Body of pancreas (tissue), 4 donors: ENCODE measurements at regions not wholly inside any gene's neighbourhood (a gene's known extent, or its start where the extent isn't known, plus 50 kb on each side); places are given as distances from the start of the nearest gene placed in this dataset.

Experiments used
- ATAC-seq: fragments of 150-250 bp; one replicate; pipeline ENCODE4 v1.9.1; 2016
- DNase-seq, 4 donors: peaks; one replicate each; pipeline ENCODE4 v3.0.0-alpha.2; 2019
- H3K27ac ChIP-seq, 4 donors: fragments of 200-600 bp; sonication (generic); 1 replicate in 3 of 4; 2 replicates in 1 of 4; pipeline versions ENCODE4 v1.5.1 to v1.6.1; 2016 to 2019; ENCODE audit warnings: mild to moderate bottlenecking in 1 of 4, mixed read lengths in 1 of 4, moderate library complexity in 1 of 4
- H3K27me3 ChIP-seq, 2 donors: fragments of 200-600 bp; sonication (generic); one replicate each; pipeline ENCODE4 v1.6.0; 2016; ENCODE audit warnings: mild to moderate bottlenecking in 1 of 2
- H3K36me3 ChIP-seq, 2 donors: fragments of 200-600 bp; sonication (generic); replicated peaks in 1 of 2; 2 replicates each; pipeline ENCODE4 v1.5.1; 2016; ENCODE audit warnings: low read depth in 2 of 2; ENCODE audit not compliant: insufficient read depth in 1 of 2
- H3K4me1 ChIP-seq: fragments of 200-600 bp; sonication (generic); one replicate; pipeline ENCODE4 v1.6.0; 2016
- H3K4me3 ChIP-seq, 2 donors: fragments of 200-600 bp; sonication (generic); 1 replicate in 1 of 2; 2 replicates in 1 of 2; pipeline ENCODE4 v1.5.1; 2016 to 2019
- H3K9me3 ChIP-seq, 3 donors: fragments of 200-600 bp; sonication (generic); 1 replicate in 2 of 3; 2 replicates in 1 of 3; pipeline ENCODE4 v1.5.1; 2016
- POLR2A ChIP-seq, 3 donors: fragments of 450-650 bp; IDR thresholded peaks; one replicate each; pipeline ENCODE4 v1.6.1; 2016; ENCODE audit warnings: antibody characterized with exemption in 3 of 3, mild to moderate bottlenecking in 2 of 3
- WGBS, 2 donors: methylation state at CpG; one replicate each; pipeline ENCODE4 v1.1.5; 2017; 5-methylcytosine and 5-hydroxymethylcytosine counted together
- intact Hi-C: fragments of 100-400 bp; cut with DNase I; formaldehyde crosslinking; loops from one replicate; pipeline ENCODE4 v1.15.1; 2023
- TF ChIP-seq, protein P1 (sequence below), 7 experiments: fragments of 450-650 bp in 4 of 7; fragments of 200-600 bp in 3 of 7; sonication (generic) in 3 of 7; IDR thresholded peaks; one replicate each; pipeline ENCODE4 v1.5.1; 2016 to 2019; ENCODE audit warnings: antibody characterized with exemption in 7 of 7

DNA sequence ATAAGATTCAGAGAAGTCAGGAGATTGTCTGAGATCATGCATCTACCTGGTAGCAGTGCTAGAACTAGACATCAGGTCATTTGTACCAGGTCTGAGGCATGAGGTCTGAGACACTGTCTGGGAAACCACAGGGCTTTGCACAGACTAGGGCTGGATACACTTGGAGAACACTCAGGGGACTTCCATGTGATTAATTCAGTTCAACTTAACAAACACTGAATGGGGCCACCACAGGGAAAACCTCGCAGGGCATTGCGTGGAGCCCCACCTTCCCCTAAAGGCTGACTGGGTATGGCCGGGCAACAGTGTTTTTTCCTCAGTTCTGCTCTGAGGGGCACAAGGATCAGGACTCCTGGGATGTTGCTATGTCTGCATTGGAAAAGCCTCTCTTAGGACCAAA, 86.5 kb upstream of the WARS2 start:
- WGBS, 2 donors: 81 to 94% methylated on average over 3 of the region's 3 CpGs
- no peak for ATAC-seq
- no peak for DNase-seq

DNA sequence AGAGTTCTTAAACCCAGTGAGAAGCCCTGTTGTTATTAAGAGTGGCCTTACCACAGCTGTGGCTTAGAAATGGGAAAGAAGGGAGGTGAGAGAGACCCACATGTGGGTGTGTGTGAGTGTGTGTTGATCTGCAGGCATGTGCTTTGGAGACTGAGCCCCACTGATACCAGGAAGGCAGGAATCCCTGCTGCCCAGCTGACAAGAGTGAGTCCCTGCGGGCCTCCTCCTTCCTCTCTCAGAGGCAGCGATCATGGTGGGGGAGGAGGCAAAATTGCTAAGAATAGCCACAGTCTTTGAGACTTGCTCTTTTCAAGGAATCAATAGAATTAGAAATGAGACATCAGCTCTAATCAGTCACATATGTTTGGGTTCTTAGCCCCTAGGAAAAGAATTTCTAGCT, 87.0 kb upstream of the WARS2 start:
- Histone ChIP-seq H3K36me3 (no peaks in the 10 kb centered on the region), H3K27me3 (no peaks in the 10 kb centered on the region), H3K4me1 (no peaks in the 10 kb centered on the region), H3K4me3 (no peak overlapping the region), H3K9me3 (no peaks in the 10 kb centered on the region), H3K27ac (no peak overlapping the region)
- TF ChIP-seq POLR2A (IDR thresholded peaks at IDR 0.05): no peak
- TF ChIP-seq, protein P1, sequence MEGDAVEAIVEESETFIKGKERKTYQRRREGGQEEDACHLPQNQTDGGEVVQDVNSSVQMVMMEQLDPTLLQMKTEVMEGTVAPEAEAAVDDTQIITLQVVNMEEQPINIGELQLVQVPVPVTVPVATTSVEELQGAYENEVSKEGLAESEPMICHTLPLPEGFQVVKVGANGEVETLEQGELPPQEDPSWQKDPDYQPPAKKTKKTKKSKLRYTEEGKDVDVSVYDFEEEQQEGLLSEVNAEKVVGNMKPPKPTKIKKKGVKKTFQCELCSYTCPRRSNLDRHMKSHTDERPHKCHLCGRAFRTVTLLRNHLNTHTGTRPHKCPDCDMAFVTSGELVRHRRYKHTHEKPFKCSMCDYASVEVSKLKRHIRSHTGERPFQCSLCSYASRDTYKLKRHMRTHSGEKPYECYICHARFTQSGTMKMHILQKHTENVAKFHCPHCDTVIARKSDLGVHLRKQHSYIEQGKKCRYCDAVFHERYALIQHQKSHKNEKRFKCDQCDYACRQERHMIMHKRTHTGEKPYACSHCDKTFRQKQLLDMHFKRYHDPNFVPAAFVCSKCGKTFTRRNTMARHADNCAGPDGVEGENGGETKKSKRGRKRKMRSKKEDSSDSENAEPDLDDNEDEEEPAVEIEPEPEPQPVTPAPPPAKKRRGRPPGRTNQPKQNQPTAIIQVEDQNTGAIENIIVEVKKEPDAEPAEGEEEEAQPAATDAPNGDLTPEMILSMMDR (IDR thresholded peaks at IDR 0.05): no peak
- 60 to 89% methylated on average over 2 of the region's 2 CpGs for WGBS, 2 donors
- DNase-seq: no peak
- no peak for ATAC-seq
- intact Hi-C loops: no loop called here

More for the DNA sequence above, 86.5 kb upstream of the WARS2 start:
- Histone ChIP-seq H3K27me3 (no peaks in the 10 kb centered on the region), H3K4me1 (no peaks in the 10 kb centered on the region), H3K36me3 (no peaks in the 10 kb centered on the region), H3K9me3 (no peaks in the 10 kb centered on the region), H3K27ac (no peak overlapping the region), H3K4me3 (no peak overlapping the region)
- intact Hi-C loops: no loop called here
- TF ChIP-seq POLR2A (IDR thresholded peaks at IDR 0.05): no peak
- TF ChIP-seq, protein P1 (IDR thresholded peaks at IDR 0.05): no peak

DNA sequence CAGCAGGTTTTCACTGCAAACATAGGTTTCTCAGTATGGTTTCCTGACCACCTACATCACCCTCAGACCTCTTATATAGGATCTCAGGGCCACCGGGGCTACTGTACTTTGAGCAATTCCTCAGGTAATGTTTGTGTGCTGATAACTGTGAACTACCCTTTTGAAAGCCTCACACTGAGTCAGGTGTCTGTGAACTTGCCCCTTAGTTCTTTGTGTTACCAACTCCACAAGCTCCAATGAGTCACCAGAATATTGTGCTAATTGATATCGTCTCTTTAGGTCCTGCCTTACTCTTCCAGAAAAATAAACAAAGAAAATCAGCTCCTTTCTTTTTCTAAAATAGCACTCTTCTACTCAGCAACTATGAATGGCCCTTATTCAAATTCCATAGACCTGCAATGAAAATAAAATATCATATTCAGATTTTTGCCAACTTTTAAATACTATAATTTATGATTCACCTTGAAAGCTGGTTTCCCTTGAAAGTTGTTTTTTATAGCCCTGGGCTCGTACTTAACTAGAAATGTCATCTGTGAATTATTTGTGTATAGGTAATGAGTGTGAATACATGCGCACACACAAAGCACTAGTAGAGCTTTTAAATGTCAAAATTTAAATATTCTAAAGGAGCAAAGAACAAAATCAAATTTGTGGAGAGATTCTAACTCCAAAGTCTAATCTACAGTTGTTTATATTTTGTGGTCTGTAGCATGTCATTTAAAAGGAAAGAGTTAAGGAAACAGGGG, 88.1 kb upstream of the WARS2 start:
- 78 to 79% methylated on average over 4 of the region's 4 CpGs for WGBS, 2 donors
- H3K36me3 ChIP-seq: no peaks in the 10 kb centered on the region
- no peaks in the 10 kb centered on the region for H3K4me1 ChIP-seq
- ATAC-seq: no peak
- H3K4me3 ChIP-seq: no peak overlapping the region
- no peaks in the 10 kb centered on the region for H3K27me3 ChIP-seq
- H3K27ac ChIP-seq: no peak overlapping the region
- H3K9me3 ChIP-seq: no peaks in the 10 kb centered on the region
- no peak for TF ChIP-seq POLR2A (IDR thresholded peaks at IDR 0.05)
- TF ChIP-seq, protein P1 (IDR thresholded peaks at IDR 0.05): no peak
- no peak for DNase-seq
- intact Hi-C loops: no loop called here

DNA sequence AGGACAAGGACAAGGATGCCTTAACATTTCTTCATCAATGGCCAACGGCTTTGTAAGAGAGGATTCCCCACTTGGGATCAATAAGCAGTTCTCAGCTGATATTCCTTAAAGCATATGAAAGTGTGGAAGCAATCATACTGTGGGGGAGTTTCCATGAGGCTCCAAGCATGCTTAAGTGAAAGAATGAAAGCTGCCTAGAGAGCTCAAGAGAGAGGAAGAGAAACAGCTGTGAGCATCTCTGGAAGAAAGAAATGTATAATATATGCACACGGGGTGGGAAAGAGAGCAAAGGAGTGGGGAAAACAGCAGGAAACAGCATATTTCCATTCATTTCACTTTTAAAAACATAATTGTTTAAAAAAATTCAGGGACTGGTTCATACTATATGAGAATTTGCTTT, 94.7 kb upstream of the WARS2 start:
- Histone ChIP-seq H3K4me3 (no peak overlapping the region), H3K9me3 (no peaks in the 10 kb centered on the region), H3K27ac (no peak overlapping the region), H3K36me3 (no peaks in the 10 kb centered on the region), H3K4me1 (no peaks in the 10 kb centered on the region), H3K27me3 (no peaks in the 10 kb centered on the region)
- 83 to 84% methylated on average over 2 of the region's 2 CpGs for WGBS, 2 donors
- ATAC-seq (no peak), DNase-seq (no peak)
- intact Hi-C loops: no loop called here
- TF ChIP-seq POLR2A (IDR thresholded peaks at IDR 0.05): no peak
- TF ChIP-seq, protein P1 (IDR thresholded peaks at IDR 0.05): no peak

DNA sequence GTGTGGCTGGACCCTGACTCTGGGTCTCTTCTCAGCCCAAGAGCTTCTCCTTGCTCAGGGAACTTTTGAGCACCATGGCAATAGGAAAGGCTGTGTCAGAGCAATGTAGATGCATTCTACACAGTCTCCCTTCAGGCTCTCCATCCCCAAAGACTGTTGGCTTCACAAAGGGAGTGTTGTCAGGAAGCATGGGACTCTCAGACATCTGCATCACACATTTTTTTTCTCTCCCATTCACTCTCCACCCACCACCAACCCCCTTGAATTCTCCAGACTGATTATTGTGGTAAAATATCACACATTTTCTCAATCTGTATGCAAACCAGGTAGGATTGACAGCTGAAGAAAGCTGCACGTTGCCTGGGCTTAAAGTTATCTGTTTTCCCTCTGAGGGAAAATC, 105.4 kb upstream of the WARS2 start:
- TF ChIP-seq POLR2A (IDR thresholded peaks at IDR 0.05): no peak
- TF ChIP-seq, protein P1 (IDR thresholded peaks at IDR 0.05): no peak
- no peak for DNase-seq
- no peaks in the 10 kb centered on the region for H3K9me3 ChIP-seq
- H3K4me1 ChIP-seq: no peaks in the 10 kb centered on the region
- H3K36me3 ChIP-seq: no peaks in the 10 kb centered on the region
- 44 to 62% methylated on average over 1 of the region's 1 CpG for whole genome bisulfite sequencing, 2 donors
- no peak overlapping the region for H3K4me3 ChIP-seq
- H3K27me3 ChIP-seq: no peaks in the 10 kb centered on the region
- intact Hi-C loops: no loop called here
- ATAC-seq: no peak
- no peak overlapping the region for H3K27ac ChIP-seq
